Panc1 (cell line): ENCODE measurements at regions not wholly inside any gene's neighbourhood (a gene's known extent, or its start where the extent isn't known, plus 50 kb on each side); places are given as distances from the start of the nearest gene placed in this dataset.

ENCODE experiments used
- CTCF ChIP-seq: fragments of 450-650 bp; IDR thresholded peaks from 2 replicates; pipeline ENCODE4 v1.5.1; 2017; ENCODE audit warnings: mild to moderate bottlenecking
- POLR2AphosphoS5 ChIP-seq: IDR thresholded peaks from 2 replicates; pipeline ENCODE4 v1.6.1; 2012; ENCODE audit warnings: mild to moderate bottlenecking, low read depth, low read length, moderate library complexity
- REST ChIP-seq, 2 experiments: IDR thresholded peaks; 2 replicates each; pipeline ENCODE4 v1.6.1; 2011 to 2012; ENCODE audit warnings: low read depth in 2 of 2, control low read depth in 1 of 2, low read length in 1 of 2, mild to moderate bottlenecking in 1 of 2, moderate library complexity in 1 of 2; ENCODE audit not compliant: insufficient read depth in 1 of 2
- TCF7L2 ChIP-seq: IDR thresholded peaks from 2 replicates; pipeline ENCODE4 v1.6.1; 2011; ENCODE audit warnings: mild to moderate bottlenecking, low read depth, low read length, inconsistent platforms

- TF ChIP-seq CTCF (no peak), POLR2AphosphoS5 (no peak), TCF7L2 (no peak), REST (IDR thresholded peaks at IDR 0.05; ENCODE audit: insufficient read depth in 1 of 2, low read depth in 2 of 2, low read length in 1 of 2) (no peak)
Observed at GRCh38 chr12:62008703-62009102, 251.5 kb upstream of the USP15 start.
